B cell (primary cell): ENCODE measurements at regions not wholly inside any gene's neighbourhood (a gene's known extent, or its start where the extent isn't known, plus 50 kb on each side); places are given as distances from the start of the nearest gene placed in this dataset.

Experiments used
- ATAC-seq: fragments of 200-7000 bp; cut with Tn5 transposase; one replicate; pipeline ENCODE4 v1.10.0; 2021; ENCODE audit warnings: low read depth, mild to moderate bottlenecking, moderate number of reproducible peaks, moderate library complexity
- CTCF ChIA-PET: fragments of 350-600 bp; sonication (Branson Sonifier 250); formaldehyde crosslinking; loops from one replicate; lab custom pipeline; 2021; ENCODE audit warnings: antibody characterized with exemption, inconsistent platforms; lab: Charles Lee
- POLR2A ChIA-PET: fragments of 350-600 bp; sonication (Branson Sonifier 250); formaldehyde crosslinking; loops from one replicate; lab custom pipeline; 2021; ENCODE audit warnings: antibody characterized with exemption; lab: Charles Lee
- DNase-seq: peaks from one replicate; pipeline ENCODE4 v3.0.0; 2013
- H2AFZ ChIP-seq: 2 replicates; pipeline ENCODE4 v1.6.1; 2012; ENCODE audit warnings: mild to moderate bottlenecking, low read depth, low read length; ENCODE audit not compliant: insufficient read depth, poor library complexity, severe bottlenecking
- H3K27ac ChIP-seq, 2 donors: 1 replicate in 1 of 2; 2 replicates in 1 of 2; pipeline ENCODE4 v1.5.1; 2012 to 2013; ENCODE audit warnings: low read length in 2 of 2, mild to moderate bottlenecking in 2 of 2, moderate library complexity in 1 of 2
- H3K27me3 ChIP-seq, 4 experiments: fragments of 200-600 bp in 1 of 4; sonication (generic) in 1 of 4; replicated peaks in 1 of 4; 1 replicate in 2 of 4; 2 replicates in 2 of 4; pipeline versions ENCODE4 v1.6.1 to v1.7.0; 2013 to 2016; ENCODE audit warnings: low read length in 3 of 4, mild to moderate bottlenecking in 2 of 4, mixed read lengths in 1 of 4, moderate library complexity in 1 of 4; ENCODE audit not compliant: insufficient read depth in 4 of 4, control insufficient read depth in 3 of 4; ENCODE audit errors: control extremely low read depth in 1 of 4
- H3K36me3 ChIP-seq, 2 experiments: replicated peaks in 1 of 2; 1 replicate in 1 of 2; 2 replicates in 1 of 2; pipeline versions ENCODE4 v1.6.1 to v1.7.1; 2013; ENCODE audit warnings: low read length in 1 of 2; ENCODE audit not compliant: insufficient read depth in 2 of 2, control insufficient read depth in 1 of 2; ENCODE audit errors: control extremely low read depth in 1 of 2, extremely low read depth in 1 of 2
- H3K4me1 ChIP-seq, 2 donors: fragments of 200-600 bp in 1 of 2; sonication (generic) in 1 of 2; 1 replicate in 1 of 2; 2 replicates in 1 of 2; pipeline versions ENCODE4 v1.5.1 to v1.6.1; 2013 to 2017; ENCODE audit warnings: low read length in 2 of 2; ENCODE audit not compliant: control insufficient read depth in 2 of 2, insufficient read depth in 2 of 2
- H3K4me2 ChIP-seq: replicated peaks from 2 replicates; pipeline ENCODE3; 2012; ENCODE audit warnings: mild to moderate bottlenecking, low read depth, low read length; ENCODE audit not compliant: poor library complexity, severe bottlenecking
- H3K4me3 ChIP-seq, 5 experiments: fragments of 200-600 bp in 1 of 5; sonication (generic) in 1 of 5; 1 replicate in 3 of 5; 2 replicates in 2 of 5; pipeline versions ENCODE4 v1.5.1 to v1.7.0; 2011 to 2016; ENCODE audit warnings: low read length in 4 of 5, mild to moderate bottlenecking in 4 of 5, low read depth in 2 of 5, control low read depth in 1 of 5, moderate library complexity in 1 of 5; ENCODE audit not compliant: insufficient read depth in 1 of 5; ENCODE audit errors: control extremely low read depth in 1 of 5, extremely low read depth in 1 of 5
- H3K79me2 ChIP-seq: fragments of 200-600 bp; sonication (generic); one replicate; pipeline ENCODE4 v1.6.0; 2016; ENCODE audit warnings: low read length; ENCODE audit not compliant: control insufficient read depth, insufficient read depth
- H3K9ac ChIP-seq: fragments of 200-600 bp; sonication (generic); 2 replicates; pipeline ENCODE4 v1.6.1; 2017; ENCODE audit warnings: mild to moderate bottlenecking, low read length, moderate library complexity
- H3K9me3 ChIP-seq, 3 donors: one replicate each; pipeline versions ENCODE4 v1.6.1 to v1.7.1; 2013; ENCODE audit warnings: low read length in 2 of 3; ENCODE audit not compliant: control insufficient read depth in 2 of 3, insufficient read depth in 1 of 3; ENCODE audit errors: control extremely low read depth in 1 of 3
- H4K20me1 ChIP-seq: 2 replicates; pipeline ENCODE4 v1.6.0; 2012; ENCODE audit warnings: mild to moderate bottlenecking, low read length; ENCODE audit not compliant: insufficient read depth, control insufficient read depth, poor library complexity, severe bottlenecking
- H3K27ac Mint-ChIP-seq: one replicate; pipeline ENCODE4 v1.8.0; 2021; ENCODE audit warnings: mixed read lengths
- H3K27me3 Mint-ChIP-seq: one replicate; pipeline ENCODE4 v1.8.0; 2021; ENCODE audit warnings: mixed read lengths
- H3K4me1 Mint-ChIP-seq: one replicate; pipeline ENCODE4 v1.8.0; 2021; ENCODE audit warnings: mixed read lengths
- H3K4me3 Mint-ChIP-seq: one replicate; pipeline ENCODE4 v1.8.0; 2021; ENCODE audit warnings: mixed read lengths
- H3K9me3 Mint-ChIP-seq: one replicate; pipeline ENCODE4 v1.8.0; 2022; ENCODE audit warnings: mixed read lengths; ENCODE audit not compliant: insufficient read depth
- CTCF ChIP-seq: fragments of 200-600 bp; IDR thresholded peaks from one replicate; pipeline ENCODE4 v1.8.0; 2022; ENCODE audit warnings: antibody characterized with exemption, mild to moderate bottlenecking
- EZH2 ChIP-seq: IDR thresholded peaks from 2 replicates; pipeline ENCODE4 v1.6.1; 2012; ENCODE audit warnings: borderline replicate concordance, low read depth, mild to moderate bottlenecking, moderate library complexity, low read length; ENCODE audit not compliant: insufficient read depth, poor library complexity, severe bottlenecking
- WGBS: methylation state at CpG from one replicate; pipeline ENCODE4 v1.1.5; 2013; ENCODE audit warnings: missing lambda C conversion rate; ENCODE audit not compliant: insufficient coverage; 5-methylcytosine and 5-hydroxymethylcytosine counted together
- intact Hi-C: fragments of 100-400 bp; cut with micrococcal nuclease; formaldehyde crosslinking; loops from one replicate; pipeline ENCODE4 v1.10.0; 2022

GRCh38 chr4:28443801-28444412 is 1583.3 kb downstream of the STIM2 start:
- Histone ChIP-seq H3K4me1 (no peaks in the 10 kb centered on the region), H3K4me3 (no peak overlapping the region), H3K4me2 (no peak overlapping the region), H3K27me3 (no peaks in the 10 kb centered on the region), H4K20me1 (no peaks in the 10 kb centered on the region), H2AFZ (no peak overlapping the region), H3K27ac (no peak overlapping the region), H3K36me3 (no peaks in the 10 kb centered on the region), H3K9ac (no peak overlapping the region), H3K79me2 (no peaks in the 10 kb centered on the region), H3K9me3 (no peaks in the 10 kb centered on the region)
- H3K27me3 Mint-ChIP-seq: no peaks in the 10 kb centered on the region
- POLR2A ChIA-PET: no interaction called here
- no peak overlapping the region for H3K4me3 Mint-ChIP-seq
- H3K4me1 Mint-ChIP-seq: no peaks in the 10 kb centered on the region
- no peak for DNase-seq
- 72% methylated on average over 3 of the region's 7 CpGs for WGBS
- CTCF ChIA-PET: no interaction called here
- intact Hi-C loops: no loop called here
- H3K27ac Mint-ChIP-seq: no peak overlapping the region
- H3K9me3 Mint-ChIP-seq: no peaks in the 10 kb centered on the region
- TF ChIP-seq EZH2: no peak
- no peak for TF ChIP-seq CTCF
- no peak for ATAC-seq

- Histone ChIP-seq H4K20me1 (no peaks in the 10 kb centered on the region), H3K4me2 (no peak overlapping the region), H3K4me3 (no peak overlapping the region), H3K36me3 (no peaks in the 10 kb centered on the region), H3K9ac (no peak overlapping the region), H2AFZ (no peak overlapping the region), H3K4me1 (no peaks in the 10 kb centered on the region), H3K79me2 (no peaks in the 10 kb centered on the region), H3K9me3 (no peaks in the 10 kb centered on the region), H3K27me3 (no peaks in the 10 kb centered on the region), H3K27ac (no peak overlapping the region)
- Mint-ChIP-seq H3K9me3 (no peaks in the 10 kb centered on the region), H3K4me1 (no peaks in the 10 kb centered on the region), H3K4me3 (no peak overlapping the region), H3K27me3 (no peaks in the 10 kb centered on the region), H3K27ac (no peak overlapping the region)
- intact Hi-C loops: no loop called here
- ChIA-PET CTCF (no interaction called here), POLR2A (no interaction called here)
- TF ChIP-seq CTCF (no peak), EZH2 (no peak)
- DNase-seq (no peak), ATAC-seq (no peak)
- WGBS: 100% methylated on average over 1 of the region's 3 CpGs
Observed at GRCh38 chr4:28444886-28445496, 1584.3 kb downstream of the STIM2 start.
